GM19099 (cell line): ENCODE measurements at regions not wholly inside any gene's neighbourhood (a gene's known extent, or its start where the extent isn't known, plus 50 kb on each side); places are given as distances from the start of the nearest gene placed in this dataset.

Experiments
- POLR2A ChIP-seq: IDR thresholded peaks from 3 replicates; pipeline ENCODE4 v1.6.1; 2011; ENCODE audit warnings: low read depth; ENCODE audit not compliant: insufficient read length; ENCODE audit errors: extremely low read depth

DNA sequence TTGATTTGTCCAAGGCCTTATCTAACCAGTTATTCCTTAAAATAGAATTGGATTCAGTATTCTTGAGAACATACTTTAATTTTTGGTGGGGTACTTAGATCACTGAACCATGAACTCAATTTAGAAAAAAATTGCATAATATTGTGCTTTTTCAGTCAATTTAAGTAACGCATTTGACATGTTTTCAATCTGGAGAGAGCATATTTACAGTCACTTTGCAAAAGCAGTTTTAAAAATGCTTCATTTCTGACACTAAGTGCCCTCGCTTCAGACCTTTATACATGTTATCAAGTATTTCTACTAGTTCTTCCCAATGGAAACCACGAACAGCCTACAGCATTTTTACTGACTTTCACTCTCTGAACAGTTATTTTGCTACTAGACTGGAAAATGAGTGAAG, 257.1 kb upstream of the NDST4 start:
- no peak for TF ChIP-seq POLR2A

DNA sequence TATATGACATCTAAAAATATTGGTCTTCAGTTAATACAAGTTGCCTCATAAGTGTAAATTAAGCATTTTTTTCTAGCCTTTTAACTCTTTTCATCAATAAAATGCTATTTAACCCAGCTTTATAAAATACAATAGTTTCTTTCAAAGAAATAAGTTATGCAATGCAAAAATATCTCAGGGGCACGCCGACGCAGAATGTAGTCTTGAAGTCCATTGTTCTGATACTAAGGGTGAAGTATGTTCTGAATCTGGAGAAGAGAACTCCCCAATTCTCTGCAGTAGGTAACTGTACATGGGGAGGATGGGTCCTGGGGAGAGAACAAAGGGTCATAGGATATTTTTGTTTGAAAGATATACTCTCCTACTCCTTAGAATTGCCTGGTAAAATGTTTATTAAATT, 256.6 kb upstream of the NDST4 start:
- TF ChIP-seq POLR2A: no peak

DNA sequence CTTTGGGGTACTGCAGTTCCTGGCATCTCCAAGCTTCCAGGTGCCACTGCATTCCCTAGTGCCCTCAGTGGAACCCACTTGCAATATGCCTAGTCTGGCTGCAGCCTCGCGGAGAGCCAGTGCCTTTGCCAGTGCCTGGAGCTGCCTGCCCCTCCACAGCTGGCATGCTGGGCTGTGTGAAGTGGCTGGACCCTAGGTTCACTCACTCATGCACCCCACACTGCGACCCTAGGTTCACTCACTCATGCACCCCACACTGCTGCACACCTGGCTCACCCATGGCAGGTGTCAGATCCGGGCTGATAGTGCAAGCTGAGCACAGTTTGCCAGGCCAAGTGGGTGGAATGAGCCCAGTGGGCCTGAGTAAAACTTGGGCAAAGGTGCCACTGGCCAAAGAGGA, 253.0 kb upstream of the NDST4 start:
- TF ChIP-seq POLR2A: no peak

DNA sequence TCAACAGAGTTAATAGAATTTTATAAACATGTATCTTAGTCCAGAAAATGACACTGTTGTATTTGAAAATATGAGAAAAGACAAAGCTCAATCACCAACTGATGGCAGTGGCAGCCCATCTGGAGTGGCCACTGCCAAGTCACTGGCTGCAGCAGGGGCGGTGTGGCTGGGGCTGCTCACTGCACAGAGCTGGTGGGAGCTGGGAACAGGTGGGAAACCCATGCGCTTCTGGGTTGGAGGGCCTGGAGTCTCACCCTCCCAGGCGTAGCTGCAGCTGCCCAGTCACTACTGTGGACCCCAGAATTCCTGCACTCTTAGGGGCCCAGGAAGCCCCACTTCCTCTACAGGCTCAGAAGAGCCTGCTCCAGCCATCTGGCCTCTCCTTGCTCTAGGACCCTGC, 251.8 kb upstream of the NDST4 start:
- TF ChIP-seq POLR2A: no peak

DNA sequence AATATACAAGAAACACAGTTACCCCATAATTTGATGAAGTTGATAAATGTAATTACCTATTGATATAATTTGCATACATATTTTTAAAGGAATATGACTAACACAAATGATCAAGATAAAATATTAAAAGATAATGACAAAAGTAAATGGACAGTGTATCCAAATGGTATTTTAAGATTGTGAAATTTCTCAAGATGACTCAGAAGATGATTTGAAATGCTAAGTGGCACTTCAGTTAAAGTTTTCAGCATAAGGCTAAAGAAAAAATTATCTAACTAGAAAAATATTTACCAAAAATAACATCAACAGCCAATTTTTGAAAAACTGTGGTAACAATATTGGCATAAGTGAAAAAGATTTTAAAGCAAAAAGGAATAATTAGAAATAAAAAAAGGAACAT, 248.4 kb upstream of the NDST4 start:
- TF ChIP-seq POLR2A: no peak

DNA sequence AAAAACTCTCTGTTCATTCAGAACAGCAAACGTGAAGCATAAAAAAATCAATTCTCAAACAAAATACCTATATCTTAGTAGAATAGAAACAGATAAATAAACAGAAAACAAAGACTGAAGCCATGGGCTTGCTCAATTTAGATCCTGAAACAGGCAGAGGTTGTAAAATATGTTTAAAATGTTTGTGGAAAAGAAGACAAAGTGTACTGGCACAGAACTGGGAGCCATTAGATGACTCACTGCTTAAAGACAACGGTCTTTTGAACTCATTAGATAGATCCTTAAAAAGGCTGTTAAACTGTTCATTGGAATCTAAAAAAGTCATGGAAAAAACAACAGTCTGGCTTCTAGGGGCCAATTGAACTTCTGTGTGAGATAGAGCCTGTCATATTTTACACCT, 247.0 kb upstream of the NDST4 start:
- TF ChIP-seq POLR2A: no peak

DNA sequence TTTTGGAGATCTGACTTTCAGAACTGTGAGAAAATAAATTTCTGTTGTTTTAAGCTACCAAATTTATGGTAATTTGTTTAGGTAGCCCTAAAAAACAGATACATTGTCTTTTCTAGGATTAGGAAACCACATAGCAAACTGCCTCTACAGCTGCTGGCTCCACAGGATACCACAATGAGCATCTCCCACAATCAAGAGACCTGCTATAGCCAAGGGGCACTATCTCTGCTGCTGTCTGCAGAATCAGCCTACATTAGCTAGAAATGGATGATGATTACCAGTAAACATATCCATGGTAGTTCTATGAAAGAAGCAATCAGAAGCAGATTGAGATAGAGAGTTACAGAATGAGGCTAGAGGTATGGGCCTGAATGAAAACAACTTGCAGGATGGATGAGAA, 244.4 kb upstream of the NDST4 start:
- TF ChIP-seq POLR2A: no peak

DNA sequence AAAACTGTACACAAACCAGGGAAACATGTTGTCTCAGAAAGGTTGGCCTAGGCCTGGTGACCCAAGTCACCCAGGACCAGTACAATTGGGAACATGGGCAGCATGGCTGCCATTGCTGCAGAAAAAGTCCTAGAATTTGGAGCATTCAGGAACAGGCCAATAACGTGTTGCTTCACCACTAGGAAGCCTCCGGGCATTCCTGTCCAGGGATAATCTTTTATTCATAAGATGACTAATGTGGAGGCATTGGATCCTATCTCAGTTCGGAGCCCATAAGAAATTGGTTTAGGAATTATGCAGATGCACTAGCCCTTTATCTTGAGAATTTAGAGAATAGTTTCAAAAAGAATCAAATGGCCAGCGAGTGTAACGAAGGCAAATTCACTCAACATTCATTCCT, 242.8 kb upstream of the NDST4 start:
- no peak for TF ChIP-seq POLR2A

DNA sequence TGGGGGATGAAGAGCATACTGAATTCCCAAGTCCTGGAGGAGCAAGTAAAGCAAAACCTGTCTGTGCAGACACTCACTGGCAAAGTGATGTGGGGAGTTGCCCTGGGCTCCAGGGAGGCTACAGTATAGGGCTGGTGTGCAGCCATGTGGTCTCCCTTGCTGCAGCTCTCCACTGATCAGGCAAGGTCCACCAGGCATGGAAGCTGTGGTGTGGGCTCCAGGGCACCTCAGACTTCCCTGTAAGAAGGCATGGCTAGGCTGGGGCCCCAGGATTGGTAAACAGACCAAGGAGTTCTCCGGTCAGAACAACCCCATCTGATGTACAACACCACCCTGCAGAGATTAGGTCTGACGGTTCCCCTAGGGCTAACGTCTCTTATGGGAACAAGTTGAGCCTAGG, 241.9 kb upstream of the NDST4 start:
- no peak for TF ChIP-seq POLR2A

DNA sequence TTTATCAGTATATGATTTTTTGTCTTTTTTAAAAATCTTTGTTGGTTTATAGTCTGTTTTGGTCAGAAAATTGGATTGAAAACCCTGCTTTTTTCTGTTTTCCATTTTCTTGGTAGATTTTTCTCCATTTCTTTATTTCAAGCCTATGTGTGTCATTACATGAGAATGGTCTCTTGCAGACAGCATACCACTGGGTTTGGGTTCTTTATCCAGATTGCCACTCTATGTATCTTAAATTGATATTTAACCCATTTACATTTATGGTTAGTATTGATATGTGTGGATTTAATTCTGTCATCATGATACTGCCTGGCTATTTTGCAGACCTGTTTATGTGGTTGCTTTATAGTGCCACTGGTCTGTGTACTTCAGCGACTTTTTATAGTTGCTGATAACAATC, 239.9 kb upstream of the NDST4 start:
- no peak for TF ChIP-seq POLR2A

DNA sequence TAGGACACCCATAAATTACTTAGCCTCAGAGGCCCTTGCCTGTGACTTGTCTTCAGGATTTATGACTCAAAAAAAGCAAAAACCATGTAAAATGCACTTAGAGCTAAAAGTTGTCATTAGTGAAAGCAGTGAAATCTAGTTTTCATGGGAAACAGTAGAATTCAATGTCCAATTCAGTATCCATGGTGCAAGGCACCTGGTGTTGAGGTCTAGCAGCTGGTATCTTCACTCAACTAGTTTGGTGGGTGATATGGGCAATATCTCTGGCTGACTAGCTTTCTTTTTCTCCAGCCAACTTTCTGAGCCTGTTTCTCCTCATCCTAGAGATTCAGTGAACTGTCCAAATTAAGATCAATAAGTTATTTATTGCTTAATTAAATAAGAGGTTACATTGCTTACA, 229.8 kb upstream of the NDST4 start:
- no peak for TF ChIP-seq POLR2A

DNA sequence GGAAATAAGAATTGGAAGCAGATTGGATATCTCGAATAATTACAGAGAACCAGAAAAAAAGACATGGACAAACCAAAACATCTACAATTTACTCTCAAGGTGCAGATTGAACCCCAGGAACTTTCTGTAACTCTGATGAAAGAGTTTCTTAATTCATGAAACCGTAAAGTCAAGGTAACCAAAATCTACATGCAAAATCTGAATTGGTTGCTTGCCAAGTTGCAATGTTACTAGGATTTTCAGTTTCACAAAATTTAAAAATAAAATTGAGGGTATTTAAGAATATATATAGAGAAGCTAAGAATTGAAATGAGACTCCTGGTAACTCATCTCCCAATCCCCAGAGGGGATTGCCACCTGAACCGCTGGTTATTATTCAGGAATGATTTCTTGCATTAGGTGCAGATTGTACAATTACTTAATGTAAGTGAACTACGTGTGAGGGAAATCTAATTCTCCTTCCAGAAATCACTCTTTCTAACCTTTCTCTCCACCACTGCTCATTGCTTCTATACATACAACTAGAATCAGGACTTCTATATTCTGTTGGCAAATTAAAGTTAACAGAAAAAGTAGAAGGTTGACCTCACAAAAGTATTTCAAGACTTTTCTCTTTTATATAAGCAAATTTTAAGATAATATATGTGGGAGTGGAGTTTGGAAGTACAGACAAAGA, 221.5 kb upstream of the NDST4 start:
- no peak for TF ChIP-seq POLR2A

DNA sequence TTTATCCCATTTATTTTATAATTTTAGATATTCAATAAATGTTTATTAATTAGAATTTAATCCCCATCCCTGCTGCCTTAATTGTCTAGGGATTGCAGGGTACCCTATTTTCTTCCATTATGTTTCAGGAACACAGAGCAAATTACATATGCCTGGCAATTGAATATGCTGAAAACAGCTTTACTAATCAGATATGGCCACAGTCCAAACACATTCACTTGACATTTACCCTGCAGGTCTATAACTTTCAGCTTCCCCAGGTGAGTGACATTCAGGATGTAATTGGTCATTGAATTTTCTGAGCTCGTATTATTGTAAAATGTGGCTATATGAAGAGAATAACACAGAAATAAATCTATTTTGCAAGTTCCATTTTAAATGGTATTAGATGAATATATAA, 218.7 kb upstream of the NDST4 start:
- no peak for TF ChIP-seq POLR2A

DNA sequence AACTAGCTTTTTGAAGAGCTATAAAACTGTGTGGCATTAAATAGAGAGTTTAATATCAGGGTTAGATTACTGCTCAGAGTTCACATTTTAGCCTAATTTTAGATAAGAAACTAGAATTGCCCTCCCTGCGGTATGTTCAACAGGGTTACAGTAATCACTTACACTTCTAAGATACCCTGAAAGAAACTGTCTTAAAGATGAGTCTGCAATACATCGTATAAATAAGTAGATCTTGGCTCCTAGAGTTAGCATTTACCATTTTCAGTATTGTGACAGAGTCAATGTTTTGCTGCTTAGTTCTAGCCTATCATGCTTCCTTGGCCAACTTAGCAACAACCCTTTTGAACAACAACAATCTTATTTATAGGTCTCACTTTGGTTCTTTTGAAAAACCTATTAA, 217.8 kb upstream of the NDST4 start:
- no peak for TF ChIP-seq POLR2A

DNA sequence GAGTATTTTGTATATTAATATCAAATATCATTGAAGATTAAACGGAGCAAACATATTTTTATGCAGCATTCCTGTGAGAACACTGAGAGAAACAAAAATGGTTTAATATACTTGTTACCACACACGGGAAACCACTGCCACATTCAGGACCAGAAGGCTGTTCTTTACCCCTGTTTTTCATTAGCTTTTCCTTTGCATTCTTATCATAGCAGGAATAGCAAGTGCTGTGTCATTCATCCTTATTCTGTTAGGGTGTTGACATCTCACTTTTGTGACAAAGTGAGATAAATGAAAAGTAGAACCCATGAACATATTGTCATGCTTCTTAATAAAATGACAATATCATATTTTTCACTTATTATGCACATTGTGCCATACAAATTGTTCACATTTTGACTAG, 212.4 kb upstream of the NDST4 start:
- TF ChIP-seq POLR2A: no peak

DNA sequence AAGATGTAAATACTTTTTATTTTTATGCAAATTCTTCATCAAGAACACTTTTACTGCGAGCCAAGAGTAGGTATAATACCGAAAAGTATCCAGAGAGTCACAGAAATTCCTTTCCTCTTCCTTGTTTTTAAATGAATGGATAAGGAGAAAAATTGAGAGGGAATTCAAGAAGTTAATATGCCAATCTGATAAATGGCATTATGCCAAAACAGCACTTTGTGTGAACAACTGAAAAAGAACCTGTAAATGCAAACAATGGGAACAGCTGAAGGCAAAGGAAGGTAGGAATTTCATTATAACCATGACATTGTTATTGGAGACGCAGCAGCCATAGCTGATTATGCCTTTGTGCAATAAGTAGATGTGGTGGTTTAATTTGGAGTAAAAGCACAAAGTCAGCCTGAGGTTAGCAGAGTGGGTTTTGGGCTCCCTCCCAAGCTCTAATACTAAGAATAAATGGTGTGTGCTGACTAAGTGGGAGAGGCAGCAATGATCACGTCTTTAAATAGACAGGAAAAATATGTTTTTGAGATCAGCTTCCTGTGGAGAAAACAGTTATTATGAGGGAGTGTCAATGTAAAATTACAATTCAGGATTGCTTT, 209.8 kb upstream of the NDST4 start:
- no peak for TF ChIP-seq POLR2A

DNA sequence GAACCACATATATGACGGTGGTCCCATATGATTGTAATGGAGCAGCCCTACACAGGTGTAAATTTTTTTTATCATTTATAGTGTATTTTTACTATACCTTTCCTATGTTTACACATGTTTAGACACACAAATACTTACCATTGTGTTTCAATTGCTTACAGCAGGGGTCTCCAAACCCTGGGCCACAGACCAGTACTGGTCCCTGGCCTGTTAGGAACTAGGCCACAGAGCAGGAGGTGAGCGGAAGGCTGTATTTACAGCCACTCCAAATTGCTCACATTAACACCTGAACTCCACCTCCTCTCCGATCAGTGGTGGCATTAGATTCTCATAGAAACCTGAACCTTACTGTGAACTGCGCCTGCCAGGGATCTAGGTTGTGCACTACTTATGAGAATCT, 201.8 kb upstream of the NDST4 start:
- TF ChIP-seq POLR2A: no peak
